Sigmoid colon (tissue), 6 donors: ENCODE measurements at regions not wholly inside any gene's neighbourhood (a gene's known extent, or its start where the extent isn't known, plus 50 kb on each side); places are given as distances from the start of the nearest gene placed in this dataset.
"Not testable (repeated sequence)": the region's sequence is repeated elsewhere in the genome, so short reads cannot be mapped to it uniquely, and the experiment has no call there.

Source experiments
- DNase-seq: peaks from one replicate; pipeline ENCODE4 v3.0.0-alpha.2; 2019
- H3K27ac ChIP-seq, 4 donors: fragments of 200-600 bp; sonication (generic); one replicate each; pipeline ENCODE4 v1.5.1; 2016 to 2019; ENCODE audit warnings: mild to moderate bottlenecking in 1 of 4
- H3K27me3 ChIP-seq, 3 donors: fragments of 200-600 bp; sonication (generic); one replicate each; pipeline ENCODE4 v1.5.1; 2019; ENCODE audit warnings: mild to moderate bottlenecking in 1 of 3
- H3K36me3 ChIP-seq, 4 donors: fragments of 200-600 bp; sonication (generic); one replicate each; pipeline ENCODE4 v1.5.1; 2016 to 2019
- H3K4me1 ChIP-seq, 4 donors: fragments of 200-600 bp; sonication (generic); one replicate each; pipeline ENCODE4 v1.5.1; 2017 to 2019
- H3K4me3 ChIP-seq, 4 donors: fragments of 200-600 bp; sonication (generic); one replicate each; pipeline ENCODE4 v1.5.1; 2017 to 2019; ENCODE audit warnings: mild to moderate bottlenecking in 2 of 4, moderate library complexity in 1 of 4
- H3K9me3 ChIP-seq, 4 donors: fragments of 200-600 bp in 3 of 4; sonication (generic) in 3 of 4; one replicate each; pipeline versions ENCODE4 v1.5.1 to v1.6.1; 2013 to 2019
- CTCF ChIP-seq, 4 experiments: fragments of 450-650 bp in 3 of 4; fragments of 200-600 bp in 1 of 4; IDR thresholded peaks; one replicate each; pipeline ENCODE4 v1.5.1; 2016 to 2019; ENCODE audit warnings: antibody characterized with exemption in 4 of 4, mild to moderate bottlenecking in 3 of 4, moderate library complexity in 2 of 4
- EP300 ChIP-seq, 4 donors: sonication (generic); formaldehyde crosslinking; IDR thresholded peaks; one replicate each; pipeline ENCODE4 v1.6.1; 2017; ENCODE audit warnings: antibody characterized with exemption in 4 of 4
- POLR2A ChIP-seq, 2 donors: fragments of 450-650 bp; IDR thresholded peaks; one replicate each; pipeline ENCODE4 v1.6.1; 2016; ENCODE audit warnings: antibody characterized with exemption in 2 of 2, mild to moderate bottlenecking in 2 of 2, moderate library complexity in 2 of 2
- POLR2AphosphoS5 ChIP-seq, 4 donors: sonication (generic); formaldehyde crosslinking; IDR thresholded peaks; one replicate each; pipeline ENCODE4 v1.6.1; 2017; ENCODE audit warnings: antibody characterized with exemption in 4 of 4
- WGBS, 2 donors: extraction: QIAGEN DNeasy Blood & Tissue Kit; methylation state at CpG; one replicate each; pipeline ENCODE4 v1.1.7; 2013; 5-methylcytosine and 5-hydroxymethylcytosine counted together
- intact Hi-C: fragments of 100-400 bp; cut with DNase I; formaldehyde crosslinking; loops from one replicate; pipeline ENCODE4 v1.15.1; 2023
- donor health status: healthy with polysubstance abuse.
- donor health status: healthy.

GRCh38 chr2:219748671-219749570 is 121.5 kb downstream of the SLC4A3 start:
- no peak overlapping the region for H3K4me3 ChIP-seq
- DNase-seq = no peak
- no peak overlapping the region for H3K27ac ChIP-seq
- H3K9me3 ChIP-seq = no peaks in the 10 kb centered on the region
- no peak for TF ChIP-seq POLR2A (IDR thresholded peaks at IDR 0.05)
- no peak for TF ChIP-seq POLR2AphosphoS5 (IDR thresholded peaks at IDR 0.05)
- TF ChIP-seq EP300 (IDR thresholded peaks at IDR 0.05) = no peak
- TF ChIP-seq CTCF (IDR thresholded peaks at IDR 0.05) = no peak
- WGBS, 2 donors = 63 to 64% methylated on average over 4 of the region's 4 CpGs
- no peaks in the 10 kb centered on the region for H3K36me3 ChIP-seq
- no peaks in the 10 kb centered on the region for H3K27me3 ChIP-seq
- no peaks in the 10 kb centered on the region for H3K4me1 ChIP-seq
- intact Hi-C loops = no loop called here

- DNase-seq, H3K4me1 ChIP-seq, H3K9me3 ChIP-seq, H3K27ac ChIP-seq, H3K36me3 ChIP-seq, intact Hi-C loops, H3K27me3 ChIP-seq, H3K4me3 ChIP-seq: not testable (repeated sequence)
- WGBS, 2 donors = 93 to 97% methylated on average over 34 of the region's 34 CpGs
Measured at GRCh38 chr2:219751121-219751520, 123.7 kb downstream of the SLC4A3 start.

GRCh38 chr2:219752726-219753125 is 125.3 kb downstream of the SLC4A3 start:
- no peaks in the 10 kb centered on the region for H3K4me1 ChIP-seq
- no peak for TF ChIP-seq EP300 (IDR thresholded peaks at IDR 0.05)
- no peak for TF ChIP-seq POLR2A (IDR thresholded peaks at IDR 0.05)
- no peak for TF ChIP-seq POLR2AphosphoS5 (IDR thresholded peaks at IDR 0.05)
- no peak for TF ChIP-seq CTCF (IDR thresholded peaks at IDR 0.05)
- intact Hi-C loops = no loop called here
- no peaks in the 10 kb centered on the region for H3K36me3 ChIP-seq
- no peak for DNase-seq
- WGBS, 2 donors = 54 to 76% methylated on average over 2 of the region's 2 CpGs
- H3K27me3 ChIP-seq = no peaks in the 10 kb centered on the region
- H3K4me3 ChIP-seq = no peak overlapping the region
- H3K27ac ChIP-seq = no peak overlapping the region
- H3K9me3 ChIP-seq = no peaks in the 10 kb centered on the region

GRCh38 chr2:219758907-219759680 is 131.7 kb downstream of the SLC4A3 start:
- Histone ChIP-seq H3K9me3 (peaks cover 0 to 3% (median 0%) of the 10 kb centered on the region in 4 donors), H3K4me3 (no peak overlapping the region), H3K27me3 (no peaks in the 10 kb centered on the region), H3K4me1 (no peaks in the 10 kb centered on the region), H3K27ac (no peak overlapping the region), H3K36me3 (no peaks in the 10 kb centered on the region)
- TF ChIP-seq EP300 (IDR thresholded peaks at IDR 0.05) (no peak), CTCF (IDR thresholded peaks at IDR 0.05) (no peak), POLR2A (IDR thresholded peaks at IDR 0.05) (no peak), POLR2AphosphoS5 (IDR thresholded peaks at IDR 0.05) (no peak)
- WGBS, 2 donors = 80 to 82% methylated on average over 3 of the region's 3 CpGs
- intact Hi-C loops = no loop called here
- no peak for DNase-seq

- H3K27me3 ChIP-seq = no peaks in the 10 kb centered on the region
- 68 to 74% methylated on average over 3 of the region's 3 CpGs for WGBS, 2 donors
- no peak overlapping the region for H3K4me3 ChIP-seq
- no peaks in the 10 kb centered on the region for H3K36me3 ChIP-seq
- intact Hi-C loops = no loop called here
- TF ChIP-seq POLR2A (IDR thresholded peaks at IDR 0.05) = no peak
- TF ChIP-seq CTCF (IDR thresholded peaks at IDR 0.05) = no peak
- TF ChIP-seq POLR2AphosphoS5 (IDR thresholded peaks at IDR 0.05) = no peak
- TF ChIP-seq EP300 (IDR thresholded peaks at IDR 0.05) = no peak
- peaks cover 0 to 3% (median 0%) of the 10 kb centered on the region in 4 donors for H3K9me3 ChIP-seq
- no peak for DNase-seq
- H3K4me1 ChIP-seq = no peaks in the 10 kb centered on the region
- H3K27ac ChIP-seq = no peak overlapping the region
Measured at GRCh38 chr2:219759801-219760200, 132.4 kb downstream of the SLC4A3 start.
